ENCODE measurements at regions not wholly inside any gene's neighbourhood (a gene's known extent, or its start where the extent isn't known, plus 50 kb on each side); places are given as distances from the start of the nearest gene placed in this dataset.

GRCh38 chr18:60649107-60649506, 276.5 kb upstream of the MC4R start:
- H3K9me3 ChIP-seq (ENCODE audit: low read depth, low read length, poor library complexity, severe bottlenecking) = no peaks in the 10 kb centered on the region
- ChIA-PET POLR2A (ENCODE audit: low non-redundant PET) (no interaction called here), CTCF (no interaction called here)
- intact Hi-C loops (cut with micrococcal nuclease; ENCODE audit: unreplicated experiment) = no loop called here
- H3K36me3 ChIP-seq (ENCODE audit: insufficient read depth, low read length, poor library complexity, severe bottlenecking) = no peaks in the 10 kb centered on the region
- H3K27me3 ChIP-seq (replicated peaks; ENCODE audit: insufficient read depth, low read depth, low read length, poor library complexity) = peaks cover 11% of the 10 kb centered on the region
- no peak overlapping the region for H3K27ac ChIP-seq (ENCODE audit: low read depth, low read length, poor library complexity, severe bottlenecking)
- H3K4me1 ChIP-seq (ENCODE audit: insufficient read depth, low read length, poor library complexity, severe bottlenecking) = no peaks in the 10 kb centered on the region
- no TSS peak for BruUV-seq (replicated peaks)
- no peak overlapping the region for H3K4me3 ChIP-seq (ENCODE audit: low read depth, low read length, poor library complexity, severe bottlenecking)
- TF ChIP-seq CTCF (conservative IDR thresholded peaks at IDR 0.05; ENCODE audit: low read depth, low read length) (no peak), EZH2 (IDR thresholded peaks at IDR 0.05; ENCODE audit: borderline replicate concordance, low read depth, low read length, poor library complexity, severe bottlenecking) (no peak)
- DNase-seq (ENCODE audit: low spot score) = no peak

GRCh38 chr18:60649842-60650536, 277.4 kb upstream of the MC4R start:
- H3K9me3 ChIP-seq (ENCODE audit: low read depth, low read length, poor library complexity, severe bottlenecking) = no peaks in the 10 kb centered on the region
- no peak overlapping the region for H3K27ac ChIP-seq (ENCODE audit: low read depth, low read length, poor library complexity, severe bottlenecking)
- peaks cover 11% of the 10 kb centered on the region for H3K27me3 ChIP-seq (replicated peaks; ENCODE audit: insufficient read depth, low read depth, low read length, poor library complexity)
- no peak overlapping the region for H3K4me3 ChIP-seq (ENCODE audit: low read depth, low read length, poor library complexity, severe bottlenecking)
- no peaks in the 10 kb centered on the region for H3K36me3 ChIP-seq (ENCODE audit: insufficient read depth, low read length, poor library complexity, severe bottlenecking)
- H3K4me1 ChIP-seq (ENCODE audit: insufficient read depth, low read length, poor library complexity, severe bottlenecking) = no peaks in the 10 kb centered on the region
- CTCF ChIA-PET = no interaction called here
- no peak for TF ChIP-seq EZH2 (IDR thresholded peaks at IDR 0.05; ENCODE audit: borderline replicate concordance, low read depth, low read length, poor library complexity, severe bottlenecking)
- no peak for TF ChIP-seq CTCF (conservative IDR thresholded peaks at IDR 0.05; ENCODE audit: low read depth, low read length)
- POLR2A ChIA-PET (ENCODE audit: low non-redundant PET) = no interaction called here
- intact Hi-C loops (cut with micrococcal nuclease; ENCODE audit: unreplicated experiment) = loop anchor here (10.0 kb wide), 1 partner anchor 55 kb away; no protein-coding TSS in a partner anchor
- no TSS peak for BruUV-seq (replicated peaks)
- no peak for DNase-seq (ENCODE audit: low spot score)

GRCh38 chr18:60654298-60654697, 281.7 kb upstream of the MC4R start:
- peaks cover 11% of the 10 kb centered on the region for H3K27me3 ChIP-seq (replicated peaks; ENCODE audit: insufficient read depth, low read depth, low read length, poor library complexity)
- BruUV-seq (replicated peaks) = no TSS peak
- ChIA-PET POLR2A (ENCODE audit: low non-redundant PET) (no interaction called here), CTCF (no interaction called here)
- no peaks in the 10 kb centered on the region for H3K4me1 ChIP-seq (ENCODE audit: insufficient read depth, low read length, poor library complexity, severe bottlenecking)
- TF ChIP-seq CTCF (conservative IDR thresholded peaks at IDR 0.05; ENCODE audit: low read depth, low read length) = no peak
- TF ChIP-seq EZH2 (IDR thresholded peaks at IDR 0.05; ENCODE audit: borderline replicate concordance, low read depth, low read length, poor library complexity, severe bottlenecking) = no peak
- no peak overlapping the region for H3K27ac ChIP-seq (ENCODE audit: low read depth, low read length, poor library complexity, severe bottlenecking)
- no peaks in the 10 kb centered on the region for H3K9me3 ChIP-seq (ENCODE audit: low read depth, low read length, poor library complexity, severe bottlenecking)
- intact Hi-C loops (cut with micrococcal nuclease; ENCODE audit: unreplicated experiment) = loop anchor here (10.0 kb wide), 1 partner anchor 59 kb away; no protein-coding TSS in a partner anchor
- DNase-seq (ENCODE audit: low spot score) = no peak
- H3K36me3 ChIP-seq (ENCODE audit: insufficient read depth, low read length, poor library complexity, severe bottlenecking) = no peaks in the 10 kb centered on the region
- H3K4me3 ChIP-seq (ENCODE audit: low read depth, low read length, poor library complexity, severe bottlenecking) = no peak overlapping the region

All from A673 (cell line).